Mucosa of descending colon (tissue), 3 donors: ENCODE measurements at regions not wholly inside any gene's neighbourhood (a gene's known extent, or its start where the extent isn't known, plus 50 kb on each side); places are given as distances from the start of the nearest gene placed in this dataset.

Source experiments
- ATAC-seq: fragments of 200-7000 bp; cut with Tn5 transposase; one replicate; pipeline ENCODE4 v1.9.1; 2020; ENCODE audit warnings: mild to moderate bottlenecking, moderate library complexity
- DNase-seq, 3 donors: peaks; one replicate each; pipeline ENCODE4 v3.0.0-alpha.2; 2020
- H3K36me3 ChIP-seq: fragments of 200-600 bp; one replicate; pipeline ENCODE4 v1.8.0; 2021; ENCODE audit warnings: low read depth, mild to moderate bottlenecking
- H3K4me1 ChIP-seq: fragments of 200-600 bp; one replicate; pipeline ENCODE4 v1.8.0; 2021; ENCODE audit warnings: low read depth, mild to moderate bottlenecking
- H3K4me3 ChIP-seq: fragments of 200-600 bp; one replicate; pipeline ENCODE4 v1.8.0; 2021; ENCODE audit warnings: mild to moderate bottlenecking
- H3K9me3 ChIP-seq: fragments of 200-600 bp; one replicate; pipeline ENCODE4 v1.8.0; 2021; ENCODE audit warnings: mild to moderate bottlenecking
- CTCF ChIP-seq: fragments of 200-600 bp; IDR thresholded peaks from one replicate; pipeline ENCODE4 v1.8.0; 2022; ENCODE audit warnings: antibody characterized with exemption, mild to moderate bottlenecking
- intact Hi-C, 2 donors: fragments of 100-400 bp; cut with DNase I in 1 of 2; cut with micrococcal nuclease in 1 of 2; formaldehyde crosslinking; loops; one replicate each; pipeline versions ENCODE4 v1.11.0 to v1.11.1; 2022; cut with DNase I, micrococcal nuclease
- donor health status: DM: no; HTN: no; CAD: no; lungs with moderate emphysema.
- donor health status: DM: no; HTN: no; CAD: no.
- donor health status: DM: no; HTN: yes; CAD: no.

DNA sequence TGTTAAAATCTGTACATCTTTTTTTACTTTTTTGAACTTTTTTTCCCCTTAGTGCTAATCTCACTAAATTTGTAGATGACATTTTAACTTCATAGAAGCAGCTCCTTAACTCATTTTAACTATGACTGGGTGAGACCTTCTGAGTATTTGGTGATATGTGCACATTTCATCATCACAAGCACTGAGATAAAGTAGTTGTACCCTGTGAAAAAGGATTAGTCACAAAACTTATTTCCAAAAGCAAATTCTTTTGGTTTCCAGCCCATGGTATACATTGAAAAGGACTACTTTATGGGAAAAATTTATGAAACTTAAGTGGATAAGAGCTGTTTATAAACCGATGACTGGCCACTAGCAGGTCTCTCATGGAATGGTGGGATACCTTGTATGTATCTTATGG lies 581.5 kb downstream of the PLCL1 start:
- TF ChIP-seq CTCF, result no peak
- Histone ChIP-seq H3K36me3 (no peaks in the 10 kb centered on the region), H3K4me1 (no peaks in the 10 kb centered on the region), H3K9me3 (no peaks in the 10 kb centered on the region), H3K4me3 (no peak overlapping the region)
- intact Hi-C loops, result no loop called here
- ATAC-seq (no peak), DNase-seq (no peak)

GRCh38 chr2:198385326-198385725 lies 580.9 kb downstream of the PLCL1 start:
- ATAC-seq (no peak), DNase-seq (no peak)
- no peak for TF ChIP-seq CTCF
- H3K36me3 ChIP-seq, result no peaks in the 10 kb centered on the region
- H3K4me3 ChIP-seq, result no peak overlapping the region
- intact Hi-C loops, result no loop called here
- H3K9me3 ChIP-seq, result no peaks in the 10 kb centered on the region
- no peaks in the 10 kb centered on the region for H3K4me1 ChIP-seq

DNA sequence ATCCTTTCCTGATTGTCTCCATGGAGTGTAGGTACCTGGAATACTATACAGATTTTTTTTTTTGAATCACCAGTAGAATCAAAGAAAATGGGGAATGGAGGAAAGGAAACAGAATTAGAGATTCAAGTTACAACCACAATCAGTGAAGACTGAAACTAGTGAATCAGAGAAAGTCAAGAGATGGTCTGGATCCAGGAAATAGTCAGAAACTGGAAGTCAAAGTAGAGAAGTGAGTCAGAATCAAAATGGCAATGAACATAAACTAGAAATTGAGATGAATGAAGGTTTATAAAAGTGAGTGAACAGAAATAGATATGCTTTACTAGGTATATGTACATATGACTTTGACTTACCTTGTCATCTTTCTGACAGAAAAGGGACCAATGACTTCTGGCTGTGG lies 579.0 kb downstream of the PLCL1 start:
- Histone ChIP-seq H3K9me3 (no peaks in the 10 kb centered on the region), H3K4me3 (no peak overlapping the region), H3K36me3 (no peaks in the 10 kb centered on the region), H3K4me1 (no peaks in the 10 kb centered on the region)
- DNase-seq (no peak), ATAC-seq (peak; percentile 14)
- TF ChIP-seq CTCF, result no peak
- intact Hi-C loops, result no loop called here

DNA sequence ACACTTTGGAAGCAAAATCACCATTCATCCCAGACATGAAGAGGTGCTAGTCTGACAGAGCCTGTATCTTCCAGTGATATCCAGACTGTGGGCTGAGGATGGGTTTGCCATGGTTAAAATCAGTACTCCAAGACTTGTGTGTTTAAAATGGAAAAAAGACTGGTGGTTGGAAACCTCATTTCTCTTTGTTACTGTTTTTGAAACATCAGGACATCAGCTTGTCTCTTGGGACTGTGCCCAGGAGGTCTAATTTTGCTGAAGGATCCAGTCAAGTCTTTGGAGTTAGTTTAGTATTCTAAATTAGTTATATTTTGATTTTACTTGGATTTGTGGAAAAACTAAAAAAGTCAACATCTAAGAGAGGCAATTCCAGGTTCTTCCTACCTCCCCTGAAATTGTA lies 578.4 kb downstream of the PLCL1 start:
- no peaks in the 10 kb centered on the region for H3K4me1 ChIP-seq
- ATAC-seq (no peak), DNase-seq (no peak)
- no peak overlapping the region for H3K4me3 ChIP-seq
- intact Hi-C loops, result no loop called here
- no peak for TF ChIP-seq CTCF
- H3K36me3 ChIP-seq, result no peaks in the 10 kb centered on the region
- no peaks in the 10 kb centered on the region for H3K9me3 ChIP-seq

- Histone ChIP-seq H3K36me3 (no peaks in the 10 kb centered on the region), H3K4me1 (no peaks in the 10 kb centered on the region), H3K9me3 (no peaks in the 10 kb centered on the region), H3K4me3 (no peak overlapping the region)
- intact Hi-C loops, result no loop called here
- peak; percentile 39 for ATAC-seq
- TF ChIP-seq CTCF, result no peak
- no peak for DNase-seq
Observed at GRCh38 chr2:198376677-198377076, 572.3 kb downstream of the PLCL1 start.

DNA sequence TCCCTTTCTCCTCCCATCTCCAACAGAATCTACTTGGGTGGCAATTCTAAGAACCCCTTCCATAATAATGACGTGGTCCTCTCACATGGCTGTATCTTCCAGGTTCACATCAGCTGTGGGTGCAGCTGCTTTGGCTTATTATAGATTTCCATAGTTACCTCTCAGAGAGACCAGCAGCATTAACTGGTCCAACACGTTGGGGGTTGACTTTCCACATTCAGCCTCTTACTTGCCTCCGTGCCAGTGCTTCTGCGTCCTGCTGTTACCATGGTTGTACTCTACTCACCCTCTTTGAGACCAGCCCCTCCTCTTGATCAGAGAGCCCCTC lies 570.7 kb downstream of the PLCL1 start:
- no peaks in the 10 kb centered on the region for H3K9me3 ChIP-seq
- TF ChIP-seq CTCF, result no peak
- H3K4me1 ChIP-seq, result no peaks in the 10 kb centered on the region
- DNase-seq, result peak in 1 of 3 donors; percentile 27
- intact Hi-C loops, result no loop called here
- no peak overlapping the region for H3K4me3 ChIP-seq
- ATAC-seq, result peak; percentile 47
- H3K36me3 ChIP-seq, result no peaks in the 10 kb centered on the region
